ENCODE measurements at regions not wholly inside any gene's neighbourhood (a gene's known extent, or its start where the extent isn't known, plus 50 kb on each side); places are given as distances from the start of the nearest gene placed in this dataset.

DNA sequence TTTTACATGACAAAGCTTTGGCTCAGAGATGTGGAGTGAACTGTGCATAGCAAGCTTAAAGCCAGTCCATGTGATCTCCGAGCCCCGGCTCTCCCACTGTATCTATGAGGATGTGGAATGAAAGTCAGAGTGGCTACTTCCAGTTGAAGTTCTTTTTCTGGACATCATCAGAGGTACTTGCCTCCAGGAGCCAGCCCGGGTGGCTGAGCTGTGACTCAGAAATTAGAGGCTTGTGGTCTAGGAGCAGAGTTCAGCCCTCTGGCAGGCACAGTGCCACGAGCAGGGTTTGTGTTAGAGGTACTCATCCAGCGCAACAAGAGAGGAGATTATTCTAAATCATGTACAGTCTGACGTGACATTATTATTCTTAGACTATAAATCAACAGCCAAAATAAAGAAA is 322.5 kb downstream of the CDK5RAP2 start:
- ChIA-PET CTCF (no interaction called here), POLR2A (no interaction called here)
- H3K4me3 ChIP-seq (replicated peaks in 1 of 3; ENCODE audit: insufficient read depth in 1 of 3, low read depth in 1 of 3, low read length in 3 of 3) = no peak overlapping the region
- intact Hi-C loops (cut with micrococcal nuclease) = no loop called here
- BruUV-seq (replicated peaks) = no TSS peak
- no peaks in the 10 kb centered on the region for H3K9me3 ChIP-seq (replicated peaks; ENCODE audit: control insufficient read depth, insufficient read depth, low read length)
- no peak overlapping the region for H3K4me2 ChIP-seq (ENCODE audit: insufficient read depth, low read length)
- H3K27ac ChIP-seq (ENCODE audit: insufficient read depth, low read depth, low read length) = no peak overlapping the region
- DNase-seq (ENCODE audit: low read depth, low spot score) = no peak
- no peaks in the 10 kb centered on the region for H3K36me3 ChIP-seq (ENCODE audit: control insufficient read depth in 2 of 2, extremely low read depth in 1 of 2, insufficient read depth in 2 of 2, low read length in 2 of 2)
- H4K20me1 ChIP-seq (replicated peaks; ENCODE audit: control insufficient read depth, extremely low read depth, insufficient read depth, low read length) = no peaks in the 10 kb centered on the region
- no peak overlapping the region for H3K9ac ChIP-seq (replicated peaks; ENCODE audit: extremely low read depth, insufficient read depth, low read length)
- no peaks in the 10 kb centered on the region for H3K9me1 ChIP-seq (replicated peaks; ENCODE audit: control insufficient read depth, extremely low read depth, insufficient read depth, low read length)
- TF ChIP-seq, protein P1, sequence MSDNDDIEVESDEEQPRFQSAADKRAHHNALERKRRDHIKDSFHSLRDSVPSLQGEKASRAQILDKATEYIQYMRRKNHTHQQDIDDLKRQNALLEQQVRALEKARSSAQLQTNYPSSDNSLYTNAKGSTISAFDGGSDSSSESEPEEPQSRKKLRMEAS (IDR thresholded peaks at IDR 0.05; ENCODE audit: insufficient read depth, insufficient read length) = no peak
- TF ChIP-seq FOS (IDR thresholded peaks at IDR 0.05; ENCODE audit: borderline replicate concordance, insufficient read depth, low read length) (no peak), JUN (IDR thresholded peaks at IDR 0.05; ENCODE audit: borderline replicate concordance, insufficient read depth, insufficient read length, low read depth) (no peak), MYC (IDR thresholded peaks at IDR 0.05; ENCODE audit: low read depth, low read length) (no peak), GATA2 (IDR thresholded peaks at IDR 0.05; ENCODE audit: insufficient read depth, insufficient read length, low read depth, low read length) (no peak), POLR2A (IDR thresholded peaks at IDR 0.05; ENCODE audit: low read depth, low read length) (no peak), POLR2AphosphoS5 (IDR thresholded peaks at IDR 0.05; ENCODE audit: insufficient read depth, low read depth, low read length) (no peak), EZH2 (IDR thresholded peaks at IDR 0.05; ENCODE audit: borderline replicate concordance, low read depth, low read length, severe bottlenecking) (no peak)
- TF ChIP-seq, protein P2, sequence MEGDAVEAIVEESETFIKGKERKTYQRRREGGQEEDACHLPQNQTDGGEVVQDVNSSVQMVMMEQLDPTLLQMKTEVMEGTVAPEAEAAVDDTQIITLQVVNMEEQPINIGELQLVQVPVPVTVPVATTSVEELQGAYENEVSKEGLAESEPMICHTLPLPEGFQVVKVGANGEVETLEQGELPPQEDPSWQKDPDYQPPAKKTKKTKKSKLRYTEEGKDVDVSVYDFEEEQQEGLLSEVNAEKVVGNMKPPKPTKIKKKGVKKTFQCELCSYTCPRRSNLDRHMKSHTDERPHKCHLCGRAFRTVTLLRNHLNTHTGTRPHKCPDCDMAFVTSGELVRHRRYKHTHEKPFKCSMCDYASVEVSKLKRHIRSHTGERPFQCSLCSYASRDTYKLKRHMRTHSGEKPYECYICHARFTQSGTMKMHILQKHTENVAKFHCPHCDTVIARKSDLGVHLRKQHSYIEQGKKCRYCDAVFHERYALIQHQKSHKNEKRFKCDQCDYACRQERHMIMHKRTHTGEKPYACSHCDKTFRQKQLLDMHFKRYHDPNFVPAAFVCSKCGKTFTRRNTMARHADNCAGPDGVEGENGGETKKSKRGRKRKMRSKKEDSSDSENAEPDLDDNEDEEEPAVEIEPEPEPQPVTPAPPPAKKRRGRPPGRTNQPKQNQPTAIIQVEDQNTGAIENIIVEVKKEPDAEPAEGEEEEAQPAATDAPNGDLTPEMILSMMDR (IDR thresholded peaks at IDR 0.05; ENCODE audit: extremely low read depth in 1 of 2, insufficient read depth in 1 of 2, low read depth in 1 of 2, low read length in 2 of 2) = no peak
- FAIRE-seq = no peak
- dilution Hi-C loops (cut with MboI; ENCODE audit: extremely low pct_ligation_motif_present, low sequenced_read_pairs) = no loop called here
- H3K27me3 ChIP-seq (ENCODE audit: control insufficient read depth in 2 of 2, insufficient read depth in 2 of 2, low read length in 2 of 2) = no peaks in the 10 kb centered on the region
- H3K79me2 ChIP-seq (ENCODE audit: control insufficient read depth, insufficient read depth, low read length) = no peaks in the 10 kb centered on the region
- no peaks in the 10 kb centered on the region for H3K4me1 ChIP-seq (ENCODE audit: control insufficient read depth, extremely low read depth, insufficient read depth, low read length)
- H2AFZ ChIP-seq (ENCODE audit: low read depth, low read length) = no peak overlapping the region

Measured in endothelial cell of umbilical vein (primary cell).